Nephron (organoid): ENCODE measurements at regions not wholly inside any gene's neighbourhood (a gene's known extent, or its start where the extent isn't known, plus 50 kb on each side); places are given as distances from the start of the nearest gene placed in this dataset.

ENCODE experiments used
- H3K27ac Mint-ChIP-seq, 3 experiments: 2 replicates each; pipeline ENCODE4 v1.8.0; 2020; ENCODE audit warnings: mixed read lengths in 3 of 3, mild to moderate bottlenecking in 2 of 3, moderate library complexity in 1 of 3
- H3K27me3 Mint-ChIP-seq: 2 replicates; pipeline ENCODE4 v1.8.0; 2021; ENCODE audit warnings: low read depth, mild to moderate bottlenecking, moderate library complexity, mixed read lengths
- H3K36me3 Mint-ChIP-seq: 2 replicates; pipeline ENCODE4 v1.8.0; 2020; ENCODE audit warnings: low read depth, mixed read lengths
- H3K4me1 Mint-ChIP-seq: 2 replicates; pipeline ENCODE4 v1.8.0; 2020; ENCODE audit warnings: mixed read lengths
- H3K4me3 Mint-ChIP-seq, 3 experiments: 2 replicates each; pipeline ENCODE4 v1.8.0; 2020; ENCODE audit warnings: mild to moderate bottlenecking in 3 of 3, mixed read lengths in 3 of 3, moderate library complexity in 2 of 3
- H3K9me3 Mint-ChIP-seq: 2 replicates; pipeline ENCODE4 v1.8.0; 2020; ENCODE audit warnings: mixed read lengths
- TF ChIP-seq, protein P1 (sequence below), 3 experiments: fragments of 200-600 bp; sonication (generic); IDR thresholded peaks; one replicate each; pipeline ENCODE4 v1.5.0; 2021; ENCODE audit warnings: antibody characterized with exemption in 3 of 3; ENCODE audit not compliant: unreplicated experiment in 3 of 3

DNA sequence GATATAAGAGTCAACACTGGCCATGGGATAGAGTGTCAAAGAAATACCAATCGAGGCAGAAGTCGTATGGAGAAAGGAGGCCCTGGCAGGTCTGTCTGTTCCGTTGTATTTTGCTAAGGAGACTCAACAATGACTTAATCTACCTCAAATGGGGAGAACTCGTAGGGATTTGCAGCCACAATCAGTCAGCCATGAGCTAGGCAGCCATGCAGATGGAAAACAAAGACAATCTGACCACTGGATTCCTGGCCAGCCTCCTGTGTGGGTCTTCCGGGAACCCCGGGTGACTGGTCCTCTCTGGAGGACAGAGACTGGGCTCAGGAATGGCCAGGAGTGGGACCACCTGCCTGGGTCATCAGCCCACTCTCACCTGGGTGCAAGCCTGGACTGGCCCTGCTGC, 167.8 kb downstream of the ETS2 start:
- no peak overlapping the region for H3K27ac Mint-ChIP-seq
- no peaks in the 10 kb centered on the region for H3K36me3 Mint-ChIP-seq
- TF ChIP-seq, protein P1, sequence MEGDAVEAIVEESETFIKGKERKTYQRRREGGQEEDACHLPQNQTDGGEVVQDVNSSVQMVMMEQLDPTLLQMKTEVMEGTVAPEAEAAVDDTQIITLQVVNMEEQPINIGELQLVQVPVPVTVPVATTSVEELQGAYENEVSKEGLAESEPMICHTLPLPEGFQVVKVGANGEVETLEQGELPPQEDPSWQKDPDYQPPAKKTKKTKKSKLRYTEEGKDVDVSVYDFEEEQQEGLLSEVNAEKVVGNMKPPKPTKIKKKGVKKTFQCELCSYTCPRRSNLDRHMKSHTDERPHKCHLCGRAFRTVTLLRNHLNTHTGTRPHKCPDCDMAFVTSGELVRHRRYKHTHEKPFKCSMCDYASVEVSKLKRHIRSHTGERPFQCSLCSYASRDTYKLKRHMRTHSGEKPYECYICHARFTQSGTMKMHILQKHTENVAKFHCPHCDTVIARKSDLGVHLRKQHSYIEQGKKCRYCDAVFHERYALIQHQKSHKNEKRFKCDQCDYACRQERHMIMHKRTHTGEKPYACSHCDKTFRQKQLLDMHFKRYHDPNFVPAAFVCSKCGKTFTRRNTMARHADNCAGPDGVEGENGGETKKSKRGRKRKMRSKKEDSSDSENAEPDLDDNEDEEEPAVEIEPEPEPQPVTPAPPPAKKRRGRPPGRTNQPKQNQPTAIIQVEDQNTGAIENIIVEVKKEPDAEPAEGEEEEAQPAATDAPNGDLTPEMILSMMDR (IDR thresholded peaks at IDR 0.05; ENCODE audit: unreplicated experiment in 3 of 3) = no peak
- H3K4me3 Mint-ChIP-seq = no peak overlapping the region
- H3K4me1 Mint-ChIP-seq = peaks cover 15% of the 10 kb centered on the region
- peaks cover 5% of the 10 kb centered on the region for H3K27me3 Mint-ChIP-seq
- H3K9me3 Mint-ChIP-seq = peaks cover 2% of the 10 kb centered on the region

DNA sequence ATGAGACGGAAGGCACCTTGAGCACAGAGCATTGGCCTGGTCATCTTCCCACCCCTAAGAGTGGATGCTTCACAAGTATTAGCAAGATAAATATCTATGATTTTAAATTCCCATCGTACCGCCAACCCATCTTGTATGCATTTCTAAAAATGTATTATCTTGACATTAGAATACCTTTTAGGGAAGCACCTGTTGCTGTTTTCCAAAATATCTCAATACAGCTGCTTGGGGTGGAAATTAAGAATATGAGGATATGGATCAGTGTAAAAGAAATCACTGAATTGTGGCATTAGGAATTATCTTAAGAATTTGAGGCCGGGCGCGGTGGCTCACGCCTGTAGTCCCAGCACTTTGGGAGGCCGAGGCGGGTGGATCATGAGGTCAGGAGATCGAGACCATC, 166.3 kb downstream of the ETS2 start:
- H3K4me1 Mint-ChIP-seq = peaks cover 15% of the 10 kb centered on the region
- TF ChIP-seq, protein P1 (IDR thresholded peaks at IDR 0.05; ENCODE audit: unreplicated experiment in 3 of 3) = no peak
- peaks cover 2% of the 10 kb centered on the region for H3K9me3 Mint-ChIP-seq
- no peak overlapping the region for H3K4me3 Mint-ChIP-seq
- H3K27ac Mint-ChIP-seq = no peak overlapping the region
- H3K27me3 Mint-ChIP-seq = peaks cover 9% of the 10 kb centered on the region
- H3K36me3 Mint-ChIP-seq = no peaks in the 10 kb centered on the region

DNA sequence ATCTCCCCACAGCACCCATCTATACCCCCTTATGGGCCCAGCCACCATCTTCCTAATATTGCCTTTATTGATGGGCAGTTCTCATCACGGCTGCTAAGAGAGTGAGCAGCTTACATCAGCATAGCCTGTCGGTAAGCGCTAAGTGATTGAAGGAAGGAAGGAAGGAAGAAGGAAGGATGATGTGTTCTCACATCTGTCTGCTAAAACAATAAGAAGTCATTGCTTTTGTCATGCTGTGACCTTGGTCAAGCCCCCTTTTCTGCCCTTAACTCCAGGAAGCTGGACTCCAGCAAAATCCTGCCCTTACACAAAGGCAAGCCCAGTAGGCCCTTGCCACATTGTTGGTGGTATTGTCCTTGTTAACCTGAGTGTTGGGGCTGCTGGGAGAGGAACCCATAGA, 165.0 kb downstream of the ETS2 start:
- Mint-ChIP-seq H3K9me3 (peaks cover 2% of the 10 kb centered on the region), H3K4me1 (peaks cover 15% of the 10 kb centered on the region), H3K4me3 (no peak overlapping the region), H3K27ac (no peak overlapping the region), H3K36me3 (no peaks in the 10 kb centered on the region), H3K27me3 (peaks cover 9% of the 10 kb centered on the region)
- TF ChIP-seq, protein P1 (IDR thresholded peaks at IDR 0.05; ENCODE audit: unreplicated experiment in 3 of 3) = no peak

DNA sequence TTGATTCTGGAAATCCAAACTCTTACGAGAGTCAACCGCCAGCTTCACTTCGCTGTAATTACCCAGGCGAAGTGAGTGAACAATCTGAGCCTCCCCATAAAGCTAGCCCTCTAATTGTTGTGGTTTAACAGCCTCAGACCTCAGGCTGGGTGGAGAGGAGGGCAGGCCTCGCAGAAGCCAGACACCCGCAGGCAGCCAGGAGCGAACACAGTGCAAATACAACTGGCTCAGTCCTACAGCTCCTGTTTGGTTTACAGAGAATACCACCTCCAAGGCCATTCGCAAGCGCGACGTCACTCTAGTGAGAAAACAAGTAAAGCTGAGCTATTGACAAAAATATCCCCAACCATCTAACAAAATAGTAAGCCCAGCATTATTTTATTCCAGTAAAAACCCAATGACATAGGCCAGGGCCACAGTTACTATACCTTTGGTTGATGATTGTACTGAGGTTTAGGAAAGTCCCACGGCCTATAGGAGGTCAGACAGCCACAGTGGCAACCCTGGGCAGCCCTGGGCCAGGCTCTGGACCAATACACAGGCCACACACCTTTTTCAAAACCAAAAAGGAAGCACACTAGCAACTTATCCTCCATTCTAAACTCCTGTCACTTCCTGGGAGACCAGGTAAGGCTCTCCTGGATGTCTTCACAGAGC, 163.3 kb downstream of the ETS2 start:
- Mint-ChIP-seq H3K4me1 (peaks cover 20% of the 10 kb centered on the region), H3K27me3 (peaks cover 12% of the 10 kb centered on the region), H3K4me3 (no peak overlapping the region), H3K27ac (no peak overlapping the region), H3K9me3 (peaks cover 2% of the 10 kb centered on the region), H3K36me3 (no peaks in the 10 kb centered on the region)
- TF ChIP-seq, protein P1 (IDR thresholded peaks at IDR 0.05; ENCODE audit: unreplicated experiment in 3 of 3) = no peak

DNA sequence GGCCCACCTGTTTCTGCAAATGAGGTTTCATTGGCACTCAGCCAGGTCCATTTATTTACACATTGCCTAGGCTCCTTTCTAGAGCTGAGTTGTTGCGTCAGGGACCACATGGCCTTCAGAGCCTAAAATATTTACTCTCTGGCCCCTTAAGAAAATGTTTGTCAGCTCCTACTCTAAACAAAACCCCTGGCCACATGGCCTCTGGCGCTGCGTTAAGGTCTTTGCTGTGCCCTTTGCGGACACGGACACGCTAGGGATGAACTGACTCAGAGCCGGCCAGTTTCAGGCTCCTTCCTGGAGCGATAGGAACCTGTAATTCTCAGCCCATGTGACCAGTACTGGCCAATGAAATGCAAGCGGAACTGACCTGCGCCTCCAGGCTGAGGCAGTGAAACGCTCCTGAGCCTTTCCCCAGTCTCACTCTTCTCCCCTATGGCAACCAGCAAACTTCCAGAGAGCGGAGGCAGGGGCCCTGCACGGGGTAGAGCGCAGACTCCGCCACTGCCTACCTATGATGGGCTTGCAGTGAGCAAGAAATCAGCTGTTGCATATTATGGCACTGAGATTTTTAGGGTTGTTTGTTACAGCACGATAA, 160.3 kb downstream of the ETS2 start:
- TF ChIP-seq, protein P1 (IDR thresholded peaks at IDR 0.05; ENCODE audit: unreplicated experiment in 3 of 3) = no peak
- Mint-ChIP-seq H3K27ac (peak overlapping the region in 1 of 3 experiments; percentile 74), H3K27me3 (peaks cover 7% of the 10 kb centered on the region), H3K9me3 (peaks cover 13% of the 10 kb centered on the region), H3K4me3 (no peak overlapping the region), H3K36me3 (peaks cover 5% of the 10 kb centered on the region), H3K4me1 (peaks cover 13% of the 10 kb centered on the region)

DNA sequence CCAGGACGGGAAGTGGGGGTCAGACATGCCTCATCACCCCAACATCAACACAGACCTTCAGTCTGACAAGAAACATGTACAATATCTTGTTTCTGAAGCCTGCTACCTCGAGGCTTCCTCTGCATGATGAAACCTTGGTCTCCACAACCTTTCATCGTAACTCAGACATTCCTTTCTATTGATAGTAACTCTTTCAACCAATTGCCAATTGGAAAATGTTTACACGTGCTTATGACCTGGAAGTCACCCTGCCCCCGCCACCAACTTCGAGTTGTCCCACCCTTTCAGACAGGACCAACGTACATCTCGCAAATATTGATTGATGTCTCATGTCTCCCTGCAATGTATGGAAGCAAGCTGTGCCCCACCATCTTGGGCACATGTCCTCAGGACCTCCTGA, 159.5 kb downstream of the ETS2 start:
- Mint-ChIP-seq H3K27ac (peak overlapping the region in 2 of 3 experiments; percentile 25 to 48), H3K27me3 (peaks cover 7% of the 10 kb centered on the region), H3K36me3 (peaks cover 5% of the 10 kb centered on the region), H3K9me3 (peaks cover 15% of the 10 kb centered on the region), H3K4me1 (peaks cover 19% of the 10 kb centered on the region), H3K4me3 (no peak overlapping the region)
- TF ChIP-seq, protein P1 (IDR thresholded peaks at IDR 0.05; ENCODE audit: unreplicated experiment in 3 of 3) = no peak
